ENCODE measurements at regions not wholly inside any gene's neighbourhood (a gene's known extent, or its start where the extent isn't known, plus 50 kb on each side); places are given as distances from the start of the nearest gene placed in this dataset.

DNA sequence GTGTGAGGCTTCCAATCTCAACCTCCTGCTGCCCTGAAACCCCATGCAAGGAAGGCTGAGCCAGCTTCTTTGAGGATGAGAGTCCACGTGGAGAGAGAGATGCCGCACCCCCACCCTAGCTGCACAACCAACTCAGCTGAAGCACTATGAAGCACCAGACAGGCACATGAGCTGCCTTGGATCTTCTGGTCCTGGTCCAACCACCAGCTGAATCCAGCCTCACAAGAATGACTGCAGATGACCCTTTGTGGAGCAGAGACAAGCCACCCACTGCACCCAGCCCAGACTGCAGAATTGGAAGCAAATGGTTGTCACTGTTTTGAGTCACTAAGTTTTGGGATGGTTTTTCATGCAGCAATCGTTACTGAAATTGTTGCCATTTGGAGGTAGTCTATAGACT, 149.6 kb upstream of the SYT13 start:
- TF ChIP-seq TCF7 (CRISPR knock-in tag; IDR thresholded peaks at IDR 0.05; ENCODE audit: low read depth) (no peak), FOXJ3 (CRISPR knock-in tag; IDR thresholded peaks at IDR 0.05; ENCODE audit: borderline replicate concordance) (no peak), CTCF (IDR thresholded peaks at IDR 0.05) (no peak), IRF2 (CRISPR knock-in tag; IDR thresholded peaks at IDR 0.05; ENCODE audit: borderline replicate concordance, low read depth) (no peak), MLX (CRISPR knock-in tag; IDR thresholded peaks at IDR 0.05) (no peak), IRF1 (CRISPR knock-in tag; IDR thresholded peaks at IDR 0.05) (no peak), ESRRA (CRISPR knock-in tag; IDR thresholded peaks at IDR 0.05; ENCODE audit: borderline replicate concordance) (no peak), RELA (CRISPR knock-in tag; IDR thresholded peaks at IDR 0.05; ENCODE audit: borderline replicate concordance) (no peak), ETV6 (CRISPR knock-in tag; IDR thresholded peaks at IDR 0.05) (no peak), USF1 (CRISPR knock-in tag; IDR thresholded peaks at IDR 0.05) (no peak)
- TF ChIP-seq, protein P1, sequence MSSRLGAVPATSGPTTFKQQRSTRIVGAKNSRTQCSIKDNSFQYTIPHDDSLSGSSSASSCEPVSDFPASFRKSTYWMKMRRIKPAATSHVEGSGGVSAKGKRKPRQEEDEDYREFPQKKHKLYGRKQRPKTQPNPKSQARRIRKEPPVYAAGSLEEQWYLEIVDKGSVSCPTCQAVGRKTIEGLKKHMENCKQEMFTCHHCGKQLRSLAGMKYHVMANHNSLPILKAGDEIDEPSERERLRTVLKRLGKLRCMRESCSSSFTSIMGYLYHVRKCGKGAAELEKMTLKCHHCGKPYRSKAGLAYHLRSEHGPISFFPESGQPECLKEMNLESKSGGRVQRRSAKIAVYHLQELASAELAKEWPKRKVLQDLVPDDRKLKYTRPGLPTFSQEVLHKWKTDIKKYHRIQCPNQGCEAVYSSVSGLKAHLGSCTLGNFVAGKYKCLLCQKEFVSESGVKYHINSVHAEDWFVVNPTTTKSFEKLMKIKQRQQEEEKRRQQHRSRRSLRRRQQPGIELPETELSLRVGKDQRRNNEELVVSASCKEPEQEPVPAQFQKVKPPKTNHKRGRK (CRISPR knock-in tag; IDR thresholded peaks at IDR 0.05; ENCODE audit: borderline replicate concordance): no peak
